Upper lobe of right lung (tissue), 1 donor: ENCODE measurements at regions not wholly inside any gene's neighbourhood (a gene's known extent, or its start where the extent isn't known, plus 50 kb on each side); places are given as distances from the start of the nearest gene placed in this dataset.

Source experiments
- ATAC-seq: fragments of 200-7000 bp; cut with Tn5 transposase; one replicate; pipeline ENCODE4 v1.9.1; 2020; ENCODE audit warnings: mild to moderate bottlenecking, moderate library complexity
- DNase-seq: peaks from one replicate; pipeline ENCODE4 v3.0.0-alpha.2; 2020
- H3K27ac ChIP-seq: fragments of 200-600 bp; one replicate; pipeline ENCODE4 v1.8.0; 2022
- H3K27me3 ChIP-seq: fragments of 200-600 bp; one replicate; pipeline ENCODE4 v1.8.0; 2022; ENCODE audit warnings: mild to moderate bottlenecking
- H3K36me3 ChIP-seq: fragments of 200-600 bp; one replicate; pipeline ENCODE4 v1.8.0; 2022
- H3K4me1 ChIP-seq: fragments of 200-600 bp; one replicate; pipeline ENCODE4 v1.8.0; 2022
- H3K4me3 ChIP-seq: fragments of 200-600 bp; one replicate; pipeline ENCODE4 v1.8.0; 2022; ENCODE audit warnings: mild to moderate bottlenecking
- H3K9me3 ChIP-seq: fragments of 200-600 bp; one replicate; pipeline ENCODE4 v1.8.0; 2022
- CTCF ChIP-seq: fragments of 200-600 bp; IDR thresholded peaks from one replicate; pipeline ENCODE4 v1.8.0; 2022; ENCODE audit warnings: antibody characterized with exemption
- intact Hi-C: fragments of 100-400 bp; cut with DNase I; formaldehyde crosslinking; loops from one replicate; pipeline ENCODE4 v1.11.0; 2022
- donor health status: DM: no; HTN: yes; CAD: no; lungs with severe emphysema.

GRCh38 chr13:110032969-110033368 lies 246.6 kb upstream of the IRS2 start:
- H3K4me3 ChIP-seq, result no peak overlapping the region
- no peak overlapping the region for H3K27ac ChIP-seq
- no peaks in the 10 kb centered on the region for H3K9me3 ChIP-seq
- ATAC-seq, result no peak
- no peaks in the 10 kb centered on the region for H3K4me1 ChIP-seq
- no peak for TF ChIP-seq CTCF
- intact Hi-C loops, result no loop called here
- no peaks in the 10 kb centered on the region for H3K27me3 ChIP-seq
- no peaks in the 10 kb centered on the region for H3K36me3 ChIP-seq
- no peak for DNase-seq

GRCh38 chr13:110030394-110030928 lies 244.1 kb upstream of the IRS2 start:
- Histone ChIP-seq H3K4me3 (no peak overlapping the region), H3K36me3 (no peaks in the 10 kb centered on the region), H3K27me3 (no peaks in the 10 kb centered on the region), H3K9me3 (no peaks in the 10 kb centered on the region), H3K27ac (no peak overlapping the region), H3K4me1 (no peaks in the 10 kb centered on the region)
- intact Hi-C loops, result no loop called here
- no peak for DNase-seq
- TF ChIP-seq CTCF, result no peak
- ATAC-seq, result no peak

GRCh38 chr13:110028838-110029621 lies 242.6 kb upstream of the IRS2 start:
- Histone ChIP-seq H3K9me3 (no peaks in the 10 kb centered on the region), H3K27ac (no peak overlapping the region), H3K4me3 (no peak overlapping the region), H3K36me3 (no peaks in the 10 kb centered on the region), H3K27me3 (no peaks in the 10 kb centered on the region), H3K4me1 (no peaks in the 10 kb centered on the region)
- no peak for TF ChIP-seq CTCF
- DNase-seq (no peak), ATAC-seq (no peak)
- intact Hi-C loops, result no loop called here

- ATAC-seq (no peak), DNase-seq (no peak)
- no peaks in the 10 kb centered on the region for H3K4me1 ChIP-seq
- no peaks in the 10 kb centered on the region for H3K27me3 ChIP-seq
- intact Hi-C loops, result no loop called here
- no peak overlapping the region for H3K27ac ChIP-seq
- no peaks in the 10 kb centered on the region for H3K9me3 ChIP-seq
- no peak for TF ChIP-seq CTCF
- H3K36me3 ChIP-seq, result no peaks in the 10 kb centered on the region
- no peak overlapping the region for H3K4me3 ChIP-seq
These were observed 241.9 kb upstream of the IRS2 start for GRCh38 chr13:110028311-110028710.

DNA sequence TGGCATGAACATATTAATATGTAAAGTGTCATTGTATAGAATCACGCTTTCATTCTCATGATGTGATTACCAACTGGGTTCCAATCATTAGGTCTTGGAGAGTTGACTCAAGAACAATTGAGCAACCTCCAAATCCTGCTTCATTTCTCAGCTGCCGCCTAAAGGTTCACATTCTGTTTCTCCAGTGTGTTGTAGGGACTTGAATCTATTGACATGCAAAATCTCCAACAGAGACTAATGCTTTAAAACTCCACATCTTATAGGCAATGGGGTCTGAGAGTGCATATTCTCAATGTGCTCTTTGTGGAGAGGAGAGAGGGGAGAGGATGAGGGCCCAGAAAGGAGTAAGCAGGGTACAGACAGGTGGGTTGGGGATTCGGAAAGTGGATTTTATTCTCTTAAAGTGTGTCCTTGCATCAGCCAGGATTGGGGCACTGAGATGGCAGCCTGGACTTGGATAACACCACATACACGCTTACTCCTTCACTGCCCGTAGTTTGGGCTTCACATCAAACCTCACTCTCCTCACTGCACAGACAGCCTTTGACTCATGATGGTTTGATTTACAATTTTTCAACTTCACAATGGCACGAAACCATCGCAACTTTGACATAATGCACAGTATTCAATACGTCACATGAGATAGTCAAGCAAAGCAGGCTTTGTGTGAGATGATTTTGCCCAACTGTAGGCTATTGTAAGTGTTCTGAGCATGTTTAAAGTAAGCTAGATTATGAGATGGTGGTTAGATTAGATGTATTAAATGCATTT lies 241.3 kb upstream of the IRS2 start:
- no peak overlapping the region for H3K4me3 ChIP-seq

More for the DNA sequence above, 241.3 kb upstream of the IRS2 start:
- no peak overlapping the region for H3K27ac ChIP-seq
- no peak for TF ChIP-seq CTCF
- no peaks in the 10 kb centered on the region for H3K9me3 ChIP-seq
- H3K27me3 ChIP-seq, result no peaks in the 10 kb centered on the region
- no peaks in the 10 kb centered on the region for H3K36me3 ChIP-seq
- ATAC-seq (no peak), DNase-seq (no peak)
- no peaks in the 10 kb centered on the region for H3K4me1 ChIP-seq
- intact Hi-C loops, result no loop called here
